GM18867 (cell line): ENCODE measurements at regions not wholly inside any gene's neighbourhood (a gene's known extent, or its start where the extent isn't known, plus 50 kb on each side); places are given as distances from the start of the nearest gene placed in this dataset.
A peak's percentile ranks its signal among the peaks of the same experiment; 100 is the strongest.
"Not testable (repeated sequence)": the region's sequence is repeated elsewhere in the genome, so short reads cannot be mapped to it uniquely, and the experiment has no call there.

Experiments
- ATAC-seq: cut with Tn5 transposase; IDR thresholded peaks from one replicate; pipeline ENCODE4 v1.9.1; 2021; ENCODE audit warnings: mild to moderate bottlenecking, moderate library complexity; ENCODE audit not compliant: unreplicated experiment

DNA sequence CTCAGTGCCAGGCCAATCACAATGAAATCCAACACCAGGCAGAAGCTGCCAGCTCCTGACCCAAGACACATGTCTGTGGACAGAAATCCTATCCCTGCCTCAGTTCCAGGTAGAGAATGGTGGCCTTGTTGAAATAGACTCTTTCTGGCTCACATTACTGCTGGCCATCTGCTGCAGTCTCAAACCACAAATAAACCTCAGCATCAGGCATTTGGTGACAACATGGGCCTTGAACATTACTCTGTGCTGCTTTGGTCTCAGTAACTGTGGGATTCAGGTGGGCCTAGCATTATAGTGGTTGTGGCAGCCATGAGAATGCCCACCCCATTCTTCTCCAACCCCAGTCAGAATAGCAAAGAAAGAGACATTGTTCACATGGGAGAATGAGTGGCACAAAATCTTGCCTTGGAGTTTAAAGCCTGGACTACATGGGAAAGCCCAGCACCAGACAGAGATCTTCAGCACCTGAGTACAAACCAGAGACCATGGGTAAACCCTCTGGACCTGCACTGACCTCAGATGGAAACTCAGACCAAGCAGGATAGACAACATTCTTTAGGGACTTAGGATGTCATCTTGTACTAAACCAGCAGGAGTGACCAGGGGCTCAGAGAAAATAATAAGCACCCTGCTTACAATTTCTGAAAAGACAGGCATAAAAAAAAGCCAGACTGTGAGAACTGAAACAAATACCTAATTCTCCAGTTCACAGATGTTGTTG is 50.4 kb upstream of the TRAM1L1 start:
- ATAC-seq, result no peak

DNA sequence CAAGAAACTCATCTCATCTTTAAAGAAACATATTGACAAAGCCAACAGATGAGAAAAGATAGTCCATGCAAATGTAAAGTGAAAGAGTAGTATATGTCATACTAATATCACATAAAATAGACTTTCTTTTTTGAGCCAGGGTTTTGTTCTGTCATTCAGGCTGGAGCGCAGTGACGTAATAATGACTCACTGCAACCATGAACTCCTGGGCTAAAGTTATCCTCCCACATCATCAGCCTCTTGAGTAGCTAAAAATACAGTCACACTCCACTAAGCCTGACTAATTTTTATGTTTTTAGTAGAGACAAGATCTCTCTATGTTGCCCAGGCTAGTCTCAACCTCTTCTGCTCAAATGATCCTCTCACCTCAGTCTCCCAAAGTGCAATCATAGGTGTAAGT is 51.8 kb upstream of the TRAM1L1 start:
- no peak for ATAC-seq

DNA sequence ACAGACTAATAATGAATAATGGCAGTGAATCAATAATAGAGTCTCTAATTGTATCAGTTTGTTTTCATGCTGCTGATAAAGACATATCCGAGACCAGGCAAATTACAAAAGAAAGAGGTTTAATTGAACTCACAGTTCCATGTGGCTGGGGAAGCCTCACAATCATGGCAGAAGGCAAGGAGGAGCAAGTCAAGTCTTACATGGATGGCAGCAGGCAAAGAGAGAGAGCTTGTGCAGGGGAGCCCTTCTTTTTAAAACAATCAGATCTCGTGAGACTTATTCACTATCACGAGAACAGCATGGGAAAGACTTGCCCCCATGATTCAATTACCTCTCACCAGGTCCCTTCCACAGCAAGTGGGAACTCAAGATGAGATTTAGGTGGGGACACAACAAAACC is 53.4 kb upstream of the TRAM1L1 start:
- not testable (repeated sequence) for ATAC-seq

DNA sequence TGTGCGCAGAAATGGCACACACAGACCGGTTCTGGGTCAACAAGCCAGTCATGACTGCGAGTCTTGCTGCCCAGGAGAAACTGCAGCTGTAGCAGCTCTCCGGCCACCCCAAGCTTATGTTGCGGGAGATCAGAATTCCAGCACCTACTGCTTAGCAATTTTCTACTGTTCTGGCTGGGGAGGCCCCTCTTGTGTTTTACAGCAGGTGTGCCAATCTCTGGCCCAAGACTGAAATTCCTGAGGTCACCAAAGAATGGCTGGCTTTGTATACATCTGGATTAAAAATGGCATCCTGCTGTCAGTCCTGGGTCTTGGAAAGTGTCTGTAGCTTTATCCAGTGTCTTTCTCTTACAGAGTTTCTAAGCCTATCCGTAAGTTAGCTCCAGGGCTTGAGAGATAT is 68.9 kb upstream of the TRAM1L1 start:
- ATAC-seq, result no peak

DNA sequence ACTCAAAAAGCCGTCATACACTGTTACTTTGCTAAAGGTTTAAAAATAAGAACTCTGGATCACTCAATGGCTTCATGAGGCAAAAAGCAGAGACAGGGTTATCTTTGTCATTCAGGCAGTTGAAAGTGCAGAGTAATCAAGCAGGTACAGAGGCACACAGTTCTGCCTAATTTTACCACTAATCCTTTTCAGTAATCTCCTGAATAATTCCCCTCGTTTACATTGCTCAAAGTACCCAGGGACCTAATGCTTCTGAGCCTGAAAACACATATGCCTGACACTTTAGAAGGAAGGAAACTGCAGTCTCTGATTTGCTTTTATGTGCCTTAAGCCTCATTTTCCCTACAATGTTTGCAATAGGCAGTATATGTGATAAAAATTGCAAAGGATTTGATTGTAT is 71.4 kb upstream of the TRAM1L1 start:
- ATAC-seq, result no peak

- no peak for ATAC-seq
These were observed 72.0 kb upstream of the TRAM1L1 start for GRCh38 chr4:117157360-117157759.

DNA sequence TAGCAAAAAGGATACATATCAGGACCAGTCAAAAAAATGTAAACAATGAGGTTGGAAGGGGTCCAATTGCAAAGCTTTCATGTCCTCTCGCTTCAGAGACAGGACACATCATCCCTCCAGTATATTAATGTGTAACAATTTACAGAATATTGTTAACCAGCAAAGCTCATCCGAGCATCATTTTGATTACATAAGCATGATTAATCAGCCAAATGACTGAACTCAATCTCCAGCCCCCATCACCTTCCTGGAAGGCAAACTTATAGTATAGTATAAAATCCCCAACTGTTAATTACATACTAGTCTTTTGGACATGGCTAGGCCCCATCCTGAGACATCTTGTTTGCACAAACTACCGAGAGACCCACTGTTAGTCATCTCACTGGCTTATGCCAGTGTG is 77.6 kb upstream of the TRAM1L1 start:
- no peak for ATAC-seq

DNA sequence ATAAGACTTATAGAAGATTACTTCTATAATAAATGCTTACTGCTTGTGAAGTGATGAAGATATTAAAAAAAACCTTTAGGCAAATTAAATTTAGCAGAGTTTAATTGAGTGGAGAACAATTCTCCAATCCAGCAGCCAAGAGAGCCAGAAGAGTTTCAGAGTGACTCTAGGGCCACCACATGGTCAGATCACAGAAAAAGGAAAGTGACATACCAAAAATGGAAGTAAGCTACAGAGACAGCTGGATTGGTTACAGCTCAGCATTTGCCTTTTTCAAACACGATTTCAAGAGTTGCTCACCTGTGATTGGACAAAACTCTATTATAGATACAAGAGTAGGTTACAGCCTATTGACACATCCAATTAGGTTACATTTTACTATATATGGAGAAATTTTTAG is 79.0 kb upstream of the TRAM1L1 start:
- ATAC-seq, result no peak

DNA sequence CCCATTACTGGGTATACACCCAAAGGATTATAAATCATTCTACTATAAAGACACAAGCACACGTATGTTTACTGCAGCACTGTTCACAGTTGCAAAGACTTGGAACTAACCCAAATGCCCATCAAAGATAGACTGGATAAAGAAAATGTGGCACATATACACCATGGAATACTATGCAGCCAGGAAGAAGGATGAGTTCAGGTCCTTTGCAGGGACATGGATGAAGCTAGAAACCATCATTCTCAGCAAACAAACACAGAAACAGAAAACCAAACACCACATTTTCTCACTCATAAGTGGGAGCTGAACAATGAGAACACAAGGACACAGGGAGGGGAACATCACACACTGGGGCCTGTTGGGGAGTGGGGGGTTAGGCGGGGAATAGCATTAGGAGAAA is 90.0 kb upstream of the TRAM1L1 start:
- not testable (repeated sequence) for ATAC-seq

GRCh38 chr4:117203231-117203630 is 117.9 kb upstream of the TRAM1L1 start:
- no peak for ATAC-seq

DNA sequence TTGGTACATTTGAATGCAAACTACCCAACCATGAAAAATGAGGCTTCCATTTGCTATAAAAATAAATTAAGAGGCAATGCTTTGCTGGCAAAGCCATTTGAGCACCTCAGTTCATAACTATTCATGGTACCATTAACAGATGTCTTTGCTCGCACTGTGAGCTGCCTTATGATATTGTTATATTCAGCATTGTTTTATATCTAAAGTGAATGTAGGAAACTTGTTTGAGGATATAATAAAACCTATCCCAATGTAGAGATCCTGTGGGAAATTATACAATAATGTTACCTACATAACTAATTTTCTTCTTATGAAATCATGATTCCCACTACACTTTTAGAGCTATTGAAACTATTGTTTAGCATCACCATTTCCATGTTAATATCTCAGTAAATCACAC is 125.2 kb upstream of the TRAM1L1 start:
- ATAC-seq, result no peak

GRCh38 chr4:117224256-117224655 is 138.9 kb upstream of the TRAM1L1 start:
- no peak for ATAC-seq

DNA sequence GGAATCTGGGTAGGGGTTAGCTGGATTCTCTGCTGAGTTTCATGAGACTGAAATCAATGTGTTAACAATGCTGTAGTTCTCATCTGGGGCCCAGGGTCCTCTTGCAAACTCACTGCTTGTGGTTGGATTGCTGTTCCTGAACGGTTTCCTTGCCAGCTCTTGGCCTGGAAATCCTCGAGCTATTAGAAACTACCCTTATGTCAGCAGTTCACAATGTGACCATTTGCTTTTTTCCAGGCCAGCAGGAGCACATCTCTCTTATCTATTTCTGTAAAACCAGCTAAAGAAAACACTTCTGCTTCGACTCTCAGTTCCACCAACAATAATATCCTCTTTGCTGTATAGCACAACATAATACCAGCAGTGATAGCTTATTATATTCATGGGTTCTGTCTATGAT is 140.1 kb upstream of the TRAM1L1 start:
- ATAC-seq, result no peak

DNA sequence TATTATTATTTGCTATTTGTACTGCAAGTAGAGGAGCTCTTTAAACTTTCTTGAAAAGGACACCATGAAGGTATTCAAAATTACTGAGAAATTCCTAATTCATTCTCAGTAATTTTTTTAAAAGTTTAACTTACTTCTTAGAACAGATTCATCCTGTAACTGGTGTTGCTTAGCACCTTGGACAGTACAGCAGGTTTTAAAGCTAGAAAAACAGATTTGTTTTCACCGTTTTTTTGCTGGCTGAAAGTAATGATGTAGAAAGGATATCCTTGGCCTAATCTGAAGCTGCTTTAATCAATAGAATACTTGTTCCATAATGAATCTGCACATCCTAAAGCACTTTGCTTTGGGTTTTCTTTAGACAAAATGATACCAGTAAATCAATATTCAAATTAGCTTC is 142.5 kb upstream of the TRAM1L1 start:
- no peak for ATAC-seq

GRCh38 chr4:117239434-117239833 is 154.1 kb upstream of the TRAM1L1 start:
- no peak for ATAC-seq

- ATAC-seq, result peak; percentile 96
These were observed 164.0 kb upstream of the TRAM1L1 start for GRCh38 chr4:117249333-117249732.

GRCh38 chr4:117264072-117264471 is 178.7 kb upstream of the TRAM1L1 start:
- no peak for ATAC-seq

GRCh38 chr4:117267317-117267716 is 181.9 kb upstream of the TRAM1L1 start:
- ATAC-seq, result no peak

DNA sequence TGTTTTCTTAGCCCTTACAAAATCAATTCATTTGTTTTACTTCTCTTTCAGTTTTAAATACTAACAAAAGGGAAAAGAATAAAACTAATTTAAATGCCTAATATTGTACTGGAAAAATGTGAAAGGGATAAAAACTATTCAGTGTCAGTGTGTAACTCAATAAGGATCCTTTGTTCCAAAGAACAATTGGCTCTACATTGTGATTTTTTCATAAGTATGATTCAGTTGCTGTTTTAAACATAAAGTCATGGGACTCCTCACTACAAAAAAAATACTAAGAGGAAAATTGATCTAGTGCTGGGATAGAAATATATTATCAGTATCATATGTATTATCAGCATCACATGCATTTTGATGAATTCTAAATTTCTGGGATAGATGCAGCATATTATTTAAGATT is 199.4 kb upstream of the TRAM1L1 start:
- ATAC-seq, result no peak

- no peak for ATAC-seq
These were observed 208.4 kb upstream of the TRAM1L1 start for GRCh38 chr4:117293784-117294183.

GRCh38 chr4:117302226-117302625 is 216.8 kb upstream of the TRAM1L1 start:
- ATAC-seq, result no peak

- ATAC-seq, result no peak
These were observed 225.8 kb upstream of the TRAM1L1 start for GRCh38 chr4:117311215-117311614.

DNA sequence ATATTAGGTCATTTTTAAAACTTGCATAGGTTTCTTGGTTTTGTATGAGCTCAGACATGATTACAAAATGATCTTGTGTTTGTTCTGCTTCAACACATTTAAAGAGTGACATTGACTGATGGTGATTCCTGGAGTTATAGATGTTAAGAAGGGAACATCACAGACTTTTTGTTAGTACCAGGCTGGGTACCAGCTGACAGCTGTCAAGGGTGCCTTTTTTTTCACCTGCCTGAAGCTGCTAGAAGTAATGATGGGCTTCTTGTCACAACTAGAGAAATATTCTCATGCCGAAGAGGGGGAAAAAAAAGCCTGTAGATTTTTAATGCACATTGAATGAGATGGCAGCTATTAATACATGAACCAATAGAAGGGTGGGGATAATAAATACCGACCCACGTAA is 226.6 kb upstream of the TRAM1L1 start:
- no peak for ATAC-seq
